Gastroesophageal sphincter (tissue), 3 donors: ENCODE measurements at regions not wholly inside any gene's neighbourhood (a gene's known extent, or its start where the extent isn't known, plus 50 kb on each side); places are given as distances from the start of the nearest gene placed in this dataset.

Experiments
- CTCF ChIP-seq, 4 experiments: fragments of 200-600 bp in 2 of 4; fragments of 450-650 bp in 2 of 4; sonication (generic) in 1 of 4; IDR thresholded peaks; one replicate each; pipeline ENCODE4 v1.5.1; 2017 to 2019; ENCODE audit warnings: antibody characterized with exemption in 4 of 4, mild to moderate bottlenecking in 2 of 4, moderate library complexity in 2 of 4
- EP300 ChIP-seq: sonication (generic); formaldehyde crosslinking; IDR thresholded peaks from one replicate; pipeline ENCODE4 v1.6.1; 2017; ENCODE audit warnings: antibody characterized with exemption, mild to moderate bottlenecking
- POLR2A ChIP-seq, 2 donors: fragments of 450-650 bp; IDR thresholded peaks; one replicate each; pipeline ENCODE4 v1.6.1; 2017; ENCODE audit warnings: antibody characterized with exemption in 2 of 2, mild to moderate bottlenecking in 2 of 2, moderate library complexity in 1 of 2
- POLR2AphosphoS5 ChIP-seq: sonication (generic); formaldehyde crosslinking; IDR thresholded peaks from one replicate; pipeline ENCODE4 v1.6.1; 2017; ENCODE audit warnings: antibody characterized with exemption

DNA sequence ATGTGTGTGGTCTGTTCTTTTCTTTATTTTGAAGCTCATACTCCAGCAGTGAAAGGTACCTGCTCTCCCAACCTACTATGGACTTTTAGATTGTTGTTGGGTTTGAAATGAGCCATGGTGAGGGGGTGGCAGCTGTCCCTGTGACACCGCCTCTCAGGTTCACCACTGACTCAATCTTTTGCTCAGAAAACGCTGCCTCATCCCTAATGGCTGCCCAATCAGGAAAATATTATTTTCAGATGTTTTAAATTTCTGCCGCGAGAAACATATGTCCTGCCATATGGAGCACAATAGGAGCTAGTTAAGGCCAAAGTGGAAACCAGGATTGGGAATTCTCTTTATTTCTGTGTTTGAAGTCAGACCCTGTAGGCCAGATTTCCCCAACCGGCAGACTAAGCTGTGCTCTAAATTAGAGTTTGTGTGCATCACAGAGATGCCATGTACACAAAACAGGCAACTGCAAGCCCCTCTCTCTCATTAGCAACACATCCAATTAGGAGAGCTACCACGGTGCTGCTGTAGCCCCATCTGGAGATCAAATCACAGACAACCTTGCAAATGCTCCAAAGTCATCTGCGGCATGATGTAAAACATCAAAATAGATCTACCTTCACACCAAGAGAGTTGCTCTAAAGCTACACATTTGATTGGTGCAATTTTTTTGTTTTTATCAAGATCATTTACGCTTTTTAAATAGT is 144.1 kb upstream of the BACH2 start:
- TF ChIP-seq CTCF (IDR thresholded peaks at IDR 0.05) (no peak), POLR2A (IDR thresholded peaks at IDR 0.05) (no peak), EP300 (no peak), POLR2AphosphoS5 (no peak)
